HUES64 (cell line): ENCODE measurements at regions not wholly inside any gene's neighbourhood (a gene's known extent, or its start where the extent isn't known, plus 50 kb on each side); places are given as distances from the start of the nearest gene placed in this dataset.

Source experiments
- H3K27ac ChIP-seq: 2 replicates; pipeline ENCODE4 v1.7.0; 2013; ENCODE audit warnings: low read depth, low read length, inconsistent platforms
- H3K27me3 ChIP-seq: 2 replicates; pipeline ENCODE4 v1.6.1; 2013; ENCODE audit warnings: mild to moderate bottlenecking, low read length; ENCODE audit not compliant: insufficient read depth
- H3K36me3 ChIP-seq: 2 replicates; pipeline ENCODE4 v1.6.1; 2013; ENCODE audit warnings: mild to moderate bottlenecking, low read length; ENCODE audit not compliant: insufficient read depth
- H3K4me1 ChIP-seq: 2 replicates; pipeline ENCODE4 v1.6.1; 2013; ENCODE audit warnings: mild to moderate bottlenecking, low read length, moderate library complexity; ENCODE audit not compliant: insufficient read depth
- H3K4me3 ChIP-seq: 2 replicates; pipeline ENCODE4 v1.5.1; 2013; ENCODE audit warnings: mild to moderate bottlenecking, low read length, moderate library complexity
- H3K9ac ChIP-seq: 2 replicates; pipeline ENCODE4 v1.6.1; 2013; ENCODE audit warnings: mild to moderate bottlenecking, low read depth, low read length
- H3K9me3 ChIP-seq: 2 replicates; pipeline ENCODE4 v1.6.1; 2013; ENCODE audit warnings: low read depth, low read length; ENCODE audit not compliant: insufficient read depth
- WGBS: fragments of 150-250, 120-280 bp; methylation state at CpG from one replicate; pipeline ENCODE4 v1.1.7; 2013; ENCODE audit warnings: missing lambda C conversion rate; 5-methylcytosine and 5-hydroxymethylcytosine counted together

GRCh38 chr15:88403351-88403791 lies 63.8 kb downstream of the MRPL46 start:
- Histone ChIP-seq H3K27me3 (no peaks in the 10 kb centered on the region), H3K4me1 (peaks cover 22% of the 10 kb centered on the region), H3K36me3 (no peaks in the 10 kb centered on the region), H3K27ac (no peak overlapping the region; the same call in 1 of the 2 replicates), H3K4me3 (no peak overlapping the region), H3K9me3 (no peaks in the 10 kb centered on the region; the same call in 1 of the 2 replicates), H3K9ac (no peak overlapping the region)
- WGBS: 38% methylated on average over 7 of the region's 9 CpGs

GRCh38 chr15:88401996-88402656 lies 65.1 kb downstream of the MRPL46 start:
- H3K4me1 ChIP-seq: peaks cover 22% of the 10 kb centered on the region
- H3K36me3 ChIP-seq: no peaks in the 10 kb centered on the region
- H3K9ac ChIP-seq: no peak overlapping the region
- H3K27me3 ChIP-seq: no peaks in the 10 kb centered on the region
- no peaks in the 10 kb centered on the region; the same call in 1 of the 2 replicates for H3K9me3 ChIP-seq
- no peak overlapping the region for H3K27ac ChIP-seq
- no peak overlapping the region for H3K4me3 ChIP-seq
- 52% methylated on average over 10 of the region's 10 CpGs for WGBS

GRCh38 chr15:88401251-88401995 lies 65.8 kb downstream of the MRPL46 start:
- peaks cover 22% of the 10 kb centered on the region for H3K4me1 ChIP-seq
- no peaks in the 10 kb centered on the region for H3K36me3 ChIP-seq
- WGBS: 90% methylated on average over 13 of the region's 13 CpGs
- no peak overlapping the region for H3K27ac ChIP-seq
- H3K9ac ChIP-seq: no peak overlapping the region
- no peak overlapping the region for H3K4me3 ChIP-seq
- H3K9me3 ChIP-seq: no peaks in the 10 kb centered on the region
- no peaks in the 10 kb centered on the region for H3K27me3 ChIP-seq

- Histone ChIP-seq H3K9me3 (no peaks in the 10 kb centered on the region), H3K27ac (no peak overlapping the region), H3K9ac (no peak overlapping the region), H3K27me3 (no peaks in the 10 kb centered on the region), H3K36me3 (no peaks in the 10 kb centered on the region), H3K4me1 (peaks cover 27% of the 10 kb centered on the region), H3K4me3 (no peak overlapping the region)
- 94% methylated on average over 6 of the region's 6 CpGs for WGBS
Measured at GRCh38 chr15:88400591-88401250, 66.5 kb downstream of the MRPL46 start.

GRCh38 chr15:88400084-88400483 lies 67.1 kb downstream of the MRPL46 start:
- Histone ChIP-seq H3K9ac (no peak overlapping the region), H3K27me3 (no peaks in the 10 kb centered on the region), H3K9me3 (no peaks in the 10 kb centered on the region), H3K36me3 (no peaks in the 10 kb centered on the region), H3K4me3 (no peak overlapping the region), H3K4me1 (peaks cover 27% of the 10 kb centered on the region), H3K27ac (no peak overlapping the region)
- WGBS: 92% methylated on average over 5 of the region's 5 CpGs

- Histone ChIP-seq H3K27me3 (0 out of 2 replicates have a peak, but pooled peaks cover under 1% of the 10 kb centered on the region), H3K27ac (no peak overlapping the region), H3K9ac (no peak overlapping the region), H3K4me1 (peaks cover 27% of the 10 kb centered on the region), H3K36me3 (no peaks in the 10 kb centered on the region), H3K9me3 (no peaks in the 10 kb centered on the region), H3K4me3 (no peak overlapping the region)
- 90% methylated on average over 9 of the region's 9 CpGs for WGBS
Measured at GRCh38 chr15:88399021-88399685, 68.0 kb downstream of the MRPL46 start.

GRCh38 chr15:88398011-88398410 lies 69.2 kb downstream of the MRPL46 start:
- 100% methylated on average over 1 of the region's 1 CpG for WGBS

GRCh38 chr15:88397506-88397905 lies 69.7 kb downstream of the MRPL46 start:
- WGBS: 96% methylated on average over 6 of the region's 6 CpGs
- H3K27me3 ChIP-seq: peaks cover 5% of the 10 kb centered on the region; the same call in 1 of the 2 replicates
- no peak overlapping the region for H3K9ac ChIP-seq
- H3K36me3 ChIP-seq: no peaks in the 10 kb centered on the region
- no peak overlapping the region for H3K27ac ChIP-seq
- no peak overlapping the region for H3K4me3 ChIP-seq
- no peaks in the 10 kb centered on the region for H3K9me3 ChIP-seq
- peaks cover 12% of the 10 kb centered on the region; the same call in 1 of the 2 replicates for H3K4me1 ChIP-seq

More at GRCh38 chr15:88398011-88398410, 69.2 kb downstream of the MRPL46 start:
- 0 out of 2 replicates have a peak, but pooled peaks cover 5% of the 10 kb centered on the region for H3K27me3 ChIP-seq
- no peak overlapping the region for H3K4me3 ChIP-seq
- H3K9ac ChIP-seq: no peak overlapping the region
- no peaks in the 10 kb centered on the region for H3K9me3 ChIP-seq
- peaks cover 17% of the 10 kb centered on the region; the same call in 1 of the 2 replicates for H3K4me1 ChIP-seq
- no peaks in the 10 kb centered on the region for H3K36me3 ChIP-seq
- no peak overlapping the region for H3K27ac ChIP-seq

GRCh38 chr15:88395872-88396781 lies 71.1 kb downstream of the MRPL46 start:
- peaks cover 5% of the 10 kb centered on the region; the same call in 1 of the 2 replicates for H3K27me3 ChIP-seq
- no peaks in the 10 kb centered on the region for H3K9me3 ChIP-seq
- H3K4me1 ChIP-seq: peaks cover 5% of the 10 kb centered on the region; the same call in 1 of the 2 replicates
- H3K36me3 ChIP-seq: no peaks in the 10 kb centered on the region
- 70% methylated on average over 5 of the region's 6 CpGs for WGBS
- H3K4me3 ChIP-seq: no peak overlapping the region
- no peak overlapping the region for H3K27ac ChIP-seq
- H3K9ac ChIP-seq: no peak overlapping the region

- no peak overlapping the region for H3K9ac ChIP-seq
- WGBS: 93% methylated on average over 7 of the region's 7 CpGs
- H3K4me3 ChIP-seq: no peak overlapping the region
- H3K27ac ChIP-seq: no peak overlapping the region
- H3K9me3 ChIP-seq: no peaks in the 10 kb centered on the region
- H3K4me1 ChIP-seq: peaks cover 5% of the 10 kb centered on the region; the same call in 1 of the 2 replicates
- no peaks in the 10 kb centered on the region for H3K36me3 ChIP-seq
- peaks cover 5% of the 10 kb centered on the region; the same call in 1 of the 2 replicates for H3K27me3 ChIP-seq
Measured at GRCh38 chr15:88395241-88395640, 71.9 kb downstream of the MRPL46 start.
